A204.1 (cell line): ENCODE measurements at regions not wholly inside any gene's neighbourhood (a gene's known extent, or its start where the extent isn't known, plus 50 kb on each side); places are given as distances from the start of the nearest gene placed in this dataset.
"Not testable (repeated sequence)": the region's sequence is repeated elsewhere in the genome, so short reads cannot be mapped to it uniquely, and the experiment has no call there.

Experiments used
- FAIRE-seq: peaks from 2 replicates; lab custom pipeline; 2012; peaks lifted over from hg19 to GRCh38; lab: Jason Lieb, UNC

- no peak for FAIRE-seq
Measured at GRCh38 chr4:158051401-158052235, 121.2 kb downstream of the GASK1B start.

- no peak for FAIRE-seq
Measured at GRCh38 chr4:158050942-158051341, 121.9 kb downstream of the GASK1B start.

DNA sequence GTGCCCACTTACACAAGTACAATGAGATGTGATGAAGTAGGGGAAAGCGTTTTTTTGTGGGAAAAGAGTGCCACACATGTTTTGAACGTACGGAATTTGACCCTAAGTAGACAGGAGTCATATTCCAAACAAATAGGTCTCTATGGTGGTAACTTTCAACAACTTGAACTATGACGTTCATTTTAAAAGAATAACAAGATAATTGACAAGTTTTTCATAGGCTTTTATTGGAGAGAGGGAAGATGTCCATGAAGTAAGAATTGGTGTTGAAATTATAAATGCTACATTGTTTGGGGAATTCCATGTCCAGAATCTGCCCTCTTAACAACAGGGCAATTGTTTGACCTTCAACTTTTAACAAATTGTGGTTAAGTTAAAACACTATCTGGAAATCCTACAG, 126.5 kb downstream of the GASK1B start:
- no peak for FAIRE-seq

GRCh38 chr4:158043971-158044618, 128.7 kb downstream of the GASK1B start:
- FAIRE-seq: no peak

GRCh38 chr4:158042591-158043030, 130.2 kb downstream of the GASK1B start:
- no peak for FAIRE-seq

DNA sequence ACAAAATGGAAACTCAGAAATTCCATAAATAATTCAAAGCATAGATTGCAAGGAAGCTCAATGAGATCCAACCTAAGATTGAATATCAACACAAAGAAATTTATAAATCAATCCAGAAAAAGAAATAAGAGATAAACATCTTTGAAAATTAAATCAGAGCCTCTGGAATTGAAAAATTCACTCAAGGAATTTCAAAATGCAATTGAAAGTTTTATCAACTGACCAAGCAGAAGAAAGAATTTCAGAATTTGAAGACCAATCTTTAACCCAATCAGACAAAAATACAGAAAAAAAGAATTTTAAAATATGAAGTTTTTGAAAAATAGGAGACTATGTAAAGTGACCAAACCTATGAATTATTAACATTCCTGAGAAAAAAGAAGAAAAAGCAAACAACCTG, 134.1 kb downstream of the GASK1B start:
- no peak for FAIRE-seq

GRCh38 chr4:158036998-158037397, 135.8 kb downstream of the GASK1B start:
- no peak for FAIRE-seq

- FAIRE-seq: no peak
Measured at GRCh38 chr4:158035662-158036195, 137.1 kb downstream of the GASK1B start.

DNA sequence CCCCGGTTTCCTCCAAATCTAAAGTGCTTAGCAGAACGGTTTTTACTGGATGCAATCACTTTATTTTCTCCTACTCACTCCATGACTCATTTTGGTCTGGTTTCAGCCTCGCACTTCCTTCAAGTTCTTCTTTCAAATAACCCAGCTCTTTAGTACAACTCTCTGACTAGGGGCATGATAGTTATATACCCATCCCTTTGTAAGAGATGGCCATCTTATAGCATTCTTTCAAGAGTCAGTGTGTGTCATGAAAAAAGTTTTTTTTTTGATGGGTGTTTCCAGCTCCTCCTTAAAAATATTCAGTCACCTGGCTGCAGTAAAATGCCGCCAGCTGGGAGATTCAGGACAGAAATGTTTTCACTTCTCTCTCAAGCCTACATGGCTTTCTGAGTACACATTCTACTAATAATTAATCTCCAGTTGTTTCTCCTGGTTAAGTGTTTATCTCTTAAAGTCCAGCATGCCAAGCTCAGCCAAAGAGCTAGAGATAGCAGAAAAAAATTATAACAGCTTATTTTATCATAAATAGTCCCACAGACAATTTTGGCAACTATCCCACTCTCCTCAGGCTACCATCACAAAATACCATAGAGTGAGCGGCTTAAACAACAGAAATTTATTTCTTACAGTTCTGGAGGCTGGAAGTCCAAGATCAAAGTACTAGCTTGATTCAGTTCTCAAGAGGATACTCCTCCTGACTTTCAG, 139.3 kb downstream of the GASK1B start:
- no peak for FAIRE-seq

DNA sequence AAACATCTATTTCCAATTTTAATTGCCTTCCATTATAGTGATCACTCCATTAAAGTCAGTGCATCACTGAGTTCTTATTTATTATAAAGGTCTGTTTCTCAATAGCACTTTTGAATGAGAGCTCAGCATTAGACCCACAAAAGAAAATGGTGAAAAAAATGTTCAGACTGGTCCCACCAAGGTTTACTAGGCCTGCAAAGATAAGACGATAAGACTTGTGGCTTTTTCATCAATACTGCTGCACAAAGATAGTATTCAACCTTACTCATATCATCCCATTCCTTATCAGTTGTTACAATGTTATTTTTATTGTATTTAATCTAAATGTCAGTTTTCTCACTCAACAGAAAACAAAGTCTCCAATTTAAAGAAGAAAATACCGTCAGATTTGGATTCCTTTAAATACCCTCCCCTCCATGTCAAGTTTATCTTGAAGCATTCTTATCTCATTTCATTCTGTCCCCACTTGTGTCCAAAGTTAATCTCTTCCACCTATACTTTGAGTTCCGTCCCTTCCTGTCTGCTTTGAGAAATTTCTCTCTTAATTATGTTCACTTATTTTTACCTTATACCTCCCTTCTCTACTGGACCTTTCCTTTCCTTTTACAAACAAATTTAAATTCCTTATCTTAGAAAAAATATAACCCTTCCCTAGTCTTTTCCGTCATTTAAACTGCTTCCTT, 140.0 kb downstream of the GASK1B start:
- no peak for FAIRE-seq

DNA sequence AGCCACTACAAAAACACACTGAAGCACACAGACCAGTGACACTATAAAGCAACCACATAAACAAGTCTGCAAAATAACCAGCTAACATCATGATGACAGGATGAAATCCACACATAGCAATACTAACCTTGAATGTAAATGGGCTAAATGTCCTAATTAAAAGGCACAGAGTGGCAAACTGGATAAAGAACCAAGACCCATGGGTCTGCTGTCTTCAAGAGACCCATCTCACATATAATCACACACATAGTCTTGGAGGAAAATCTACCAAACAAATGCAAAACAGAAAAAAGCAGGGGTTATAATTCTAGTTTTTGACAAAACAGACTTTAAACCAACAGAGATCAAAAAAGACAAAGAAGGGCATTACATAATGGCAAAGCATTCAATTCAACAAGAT, 144.4 kb downstream of the GASK1B start:
- FAIRE-seq: not testable (repeated sequence)

DNA sequence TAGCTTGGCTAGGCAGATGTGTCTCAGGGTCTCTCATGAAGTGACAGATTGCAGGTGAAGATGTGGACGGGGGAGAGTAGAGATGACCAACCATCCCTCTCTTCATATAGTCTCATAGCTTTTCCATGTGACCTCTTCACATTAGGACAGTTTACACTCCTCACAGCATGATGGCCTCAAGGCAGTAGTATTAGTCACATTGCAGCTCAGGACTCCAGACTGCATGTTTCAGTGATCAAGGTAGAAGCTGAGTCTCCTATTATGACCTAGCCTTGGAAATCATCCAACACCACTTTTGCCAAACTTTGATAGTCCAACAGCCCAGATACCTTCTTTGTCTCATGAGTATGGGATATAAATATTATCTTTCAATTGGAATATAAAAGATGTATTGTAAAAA, 147.7 kb downstream of the GASK1B start:
- FAIRE-seq: no peak

GRCh38 chr4:158020734-158021346, 152.0 kb downstream of the GASK1B start:
- FAIRE-seq: no peak

DNA sequence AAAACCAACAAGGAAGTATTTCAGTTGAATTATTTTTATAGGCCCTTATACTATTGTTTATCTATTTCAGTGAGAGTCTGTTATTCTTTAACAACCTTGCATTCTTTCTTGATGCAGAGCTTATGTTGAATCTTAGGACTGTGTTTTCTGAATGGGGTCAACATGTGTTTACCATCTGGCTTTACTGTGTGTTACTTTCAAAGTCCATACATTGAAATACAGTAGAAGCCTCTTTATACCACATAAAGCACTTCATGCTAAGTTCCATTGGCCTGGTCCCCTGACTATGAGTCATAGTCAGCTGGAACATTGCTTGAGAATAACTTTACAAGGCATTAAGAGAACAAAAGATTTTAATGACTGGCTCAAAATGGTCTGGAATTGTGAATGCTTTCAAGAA, 152.6 kb downstream of the GASK1B start:
- FAIRE-seq: no peak

DNA sequence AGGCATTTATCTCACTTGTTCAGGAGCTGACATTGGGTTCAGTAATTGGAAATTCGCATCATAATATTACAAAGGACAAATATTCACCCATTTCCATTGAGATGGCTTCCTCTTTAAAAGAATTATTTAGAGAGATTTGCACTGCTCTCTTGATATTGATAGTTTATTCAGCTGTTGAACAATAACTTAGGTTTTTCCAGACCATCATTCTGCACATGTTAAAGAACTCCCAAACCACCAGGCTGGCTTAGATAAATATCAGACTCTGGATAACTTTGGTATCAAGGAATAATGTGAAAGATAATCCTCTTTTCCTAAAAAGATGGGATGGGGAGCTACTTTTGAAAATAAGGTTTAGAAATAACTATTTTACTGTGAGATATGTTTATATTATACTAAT, 154.0 kb downstream of the GASK1B start:
- no peak for FAIRE-seq

- FAIRE-seq: no peak
Measured at GRCh38 chr4:158018221-158018830, 154.5 kb downstream of the GASK1B start.

DNA sequence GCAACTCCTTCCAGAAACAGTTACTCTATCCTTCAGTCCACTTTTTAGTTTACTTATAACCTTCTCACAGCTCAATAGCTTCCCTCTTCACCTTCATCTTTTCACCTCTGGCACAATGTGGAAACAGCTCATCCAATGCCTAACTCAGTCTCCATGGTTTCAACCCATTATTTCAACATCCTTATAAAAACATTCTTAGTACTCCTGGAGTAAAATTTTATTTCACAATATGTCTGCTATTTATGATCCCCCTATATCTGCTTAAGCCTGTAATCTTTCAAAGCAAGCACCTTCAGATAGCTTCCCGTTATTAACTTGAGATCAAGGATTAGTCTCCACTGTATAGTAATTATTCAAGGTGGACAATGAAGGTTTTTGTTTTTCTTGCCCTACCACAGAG, 156.3 kb downstream of the GASK1B start:
- no peak for FAIRE-seq

DNA sequence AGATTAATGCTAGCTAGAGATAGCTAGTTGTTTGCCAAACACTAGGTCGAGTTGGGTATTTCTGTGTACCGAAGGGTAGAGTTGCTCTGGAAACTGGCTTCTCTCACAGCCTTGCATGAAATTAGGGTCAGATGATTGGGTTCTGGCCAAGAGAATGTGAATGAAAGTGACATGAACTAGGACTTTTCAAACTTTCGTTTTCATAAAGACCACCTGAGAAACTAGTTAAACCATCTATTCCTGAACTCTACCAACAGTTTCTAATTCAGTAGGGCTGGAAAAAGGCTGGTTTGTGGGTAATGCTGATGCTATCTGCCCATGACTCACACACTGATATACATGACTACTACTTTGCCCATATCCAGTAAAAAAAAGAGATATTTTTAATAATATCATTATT, 157.6 kb downstream of the GASK1B start:
- no peak for FAIRE-seq

DNA sequence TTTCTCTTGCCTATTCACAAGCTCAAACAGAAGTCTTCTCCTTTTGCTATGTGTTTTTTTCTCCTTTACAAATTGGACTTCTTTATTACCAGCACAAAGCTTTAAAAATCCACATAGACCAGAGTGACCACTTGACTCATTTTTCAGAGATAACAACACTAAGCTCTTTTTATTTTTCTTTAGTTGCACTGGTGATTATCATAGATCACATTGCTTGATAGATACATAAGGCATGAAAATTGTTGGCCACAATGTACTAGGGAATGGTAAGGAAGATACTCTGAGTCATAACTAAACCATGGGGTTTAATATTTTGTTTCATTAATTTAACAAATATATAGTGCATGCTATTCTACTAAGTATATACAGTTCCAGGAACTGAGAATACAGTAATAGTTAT, 159.0 kb downstream of the GASK1B start:
- no peak for FAIRE-seq

GRCh38 chr4:158010361-158010760, 162.5 kb downstream of the GASK1B start:
- FAIRE-seq: no peak

DNA sequence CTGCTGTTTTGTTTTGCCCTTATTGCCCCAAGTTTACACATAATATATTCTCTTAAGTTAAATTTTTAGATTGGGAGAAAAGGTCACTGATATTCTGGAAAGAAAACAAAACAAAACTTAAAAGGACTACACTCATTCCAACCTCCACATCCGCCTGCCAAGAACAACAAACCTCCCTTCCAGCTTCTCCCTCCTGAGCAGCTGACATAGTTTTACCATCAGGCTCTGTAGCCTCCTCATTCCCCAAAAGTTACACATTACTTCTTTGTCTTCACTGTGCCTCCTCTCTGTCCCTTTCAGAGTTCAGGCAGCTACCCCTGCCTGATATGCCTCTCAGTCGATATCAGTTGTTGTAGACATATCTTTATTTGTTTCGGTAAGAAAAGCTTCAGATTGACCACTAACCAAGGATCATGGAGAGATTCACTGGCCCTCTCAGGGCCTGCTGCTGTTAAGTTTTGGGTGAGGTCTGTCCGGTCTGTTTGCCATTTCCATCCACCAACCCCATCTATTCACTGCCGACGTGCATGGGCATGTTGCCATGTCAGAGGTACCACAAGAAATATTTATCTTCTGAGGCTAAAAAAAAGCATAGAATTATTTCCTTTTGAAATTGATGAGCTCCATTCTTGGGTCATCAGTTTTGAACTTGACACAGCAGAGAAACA, 164.1 kb downstream of the GASK1B start:
- no peak for FAIRE-seq
